ENCODE measurements at regions not wholly inside any gene's neighbourhood (a gene's known extent, or its start where the extent isn't known, plus 50 kb on each side); places are given as distances from the start of the nearest gene placed in this dataset.

- no peak for DNase-seq (ENCODE audit: low read depth, low spot score)
These were observed 73.5 kb upstream of the ARHGAP5 start for GRCh38 chr14:32003585-32003984.

GRCh38 chr14:32004300-32004699, 72.8 kb upstream of the ARHGAP5 start:
- no peak for DNase-seq (ENCODE audit: low read depth, low spot score)

GRCh38 chr14:32005628-32006027, 71.5 kb upstream of the ARHGAP5 start:
- DNase-seq (ENCODE audit: low read depth, low spot score): no peak

GRCh38 chr14:32006263-32007110, 70.6 kb upstream of the ARHGAP5 start:
- no peak for DNase-seq (ENCODE audit: low read depth, low spot score)

- no peak for DNase-seq (ENCODE audit: low read depth, low spot score)
These were observed 69.2 kb upstream of the ARHGAP5 start for GRCh38 chr14:32007755-32008362.

- no peak for DNase-seq (ENCODE audit: low read depth, low spot score)
These were observed 68.4 kb upstream of the ARHGAP5 start for GRCh38 chr14:32008602-32009193.

GRCh38 chr14:32009221-32009975, 67.7 kb upstream of the ARHGAP5 start:
- DNase-seq (ENCODE audit: low read depth, low spot score): no peak

- DNase-seq (ENCODE audit: low read depth, low spot score): no peak
These were observed 67.0 kb upstream of the ARHGAP5 start for GRCh38 chr14:32009976-32010581.

- DNase-seq (ENCODE audit: low read depth, low spot score): no peak
These were observed 66.4 kb upstream of the ARHGAP5 start for GRCh38 chr14:32010604-32011125.

GRCh38 chr14:32011225-32011624, 65.9 kb upstream of the ARHGAP5 start:
- DNase-seq (ENCODE audit: low read depth, low spot score): no peak

GRCh38 chr14:32012062-32012461, 65.0 kb upstream of the ARHGAP5 start:
- no peak for DNase-seq (ENCODE audit: low read depth, low spot score)

GRCh38 chr14:32012571-32012970, 64.5 kb upstream of the ARHGAP5 start:
- DNase-seq (ENCODE audit: low read depth, low spot score): no peak

GRCh38 chr14:32013083-32013482, 64.0 kb upstream of the ARHGAP5 start:
- DNase-seq (ENCODE audit: low read depth, low spot score): no peak

- no peak for DNase-seq (ENCODE audit: low read depth, low spot score)
These were observed 63.0 kb upstream of the ARHGAP5 start for GRCh38 chr14:32014057-32014456.

- no peak for DNase-seq (ENCODE audit: low read depth, low spot score)
These were observed 62.6 kb upstream of the ARHGAP5 start for GRCh38 chr14:32014498-32014897.

GRCh38 chr14:32015166-32015565, 61.9 kb upstream of the ARHGAP5 start:
- DNase-seq (ENCODE audit: low read depth, low spot score): no peak

- no peak for DNase-seq (ENCODE audit: low read depth, low spot score)
These were observed 59.5 kb upstream of the ARHGAP5 start for GRCh38 chr14:32017587-32017986.

GRCh38 chr14:32018391-32019092, 58.6 kb upstream of the ARHGAP5 start:
- no peak for DNase-seq (ENCODE audit: low read depth, low spot score)

GRCh38 chr14:32019276-32019675, 57.8 kb upstream of the ARHGAP5 start:
- DNase-seq (ENCODE audit: low read depth, low spot score): no peak

GRCh38 chr14:32020882-32021281, 56.2 kb upstream of the ARHGAP5 start:
- no peak for DNase-seq (ENCODE audit: low read depth, low spot score)

GRCh38 chr14:32021341-32021740, 55.8 kb upstream of the ARHGAP5 start:
- DNase-seq (ENCODE audit: low read depth, low spot score): no peak

All from ELF-1 (cell line).